HCT116 (cell line): ENCODE measurements at regions not wholly inside any gene's neighbourhood (a gene's known extent, or its start where the extent isn't known, plus 50 kb on each side); places are given as distances from the start of the nearest gene placed in this dataset.
"Not testable (repeated sequence)": the region's sequence is repeated elsewhere in the genome, so short reads cannot be mapped to it uniquely, and the experiment has no call there.

Experiments
- CTCF ChIP-seq, 3 experiments: fragments of 200-600 bp in 1 of 3; sonication (generic) in 1 of 3; IDR thresholded peaks in 2 of 3; conservative IDR thresholded peaks in 1 of 3; 2 replicates each; pipeline ENCODE4 v1.5.1; 2012 to 2017; ENCODE audit warnings: low read depth in 2 of 3, low read length in 2 of 3, antibody characterized with exemption in 1 of 3, borderline replicate concordance in 1 of 3, control low read depth in 1 of 3, mild to moderate bottlenecking in 1 of 3, mixed read lengths in 1 of 3, mixed run types in 1 of 3, moderate library complexity in 1 of 3; ENCODE audit not compliant: insufficient read depth in 1 of 3
- EZH2 ChIP-seq: fragments of 200-600 bp; sonication (generic); IDR thresholded peaks from 2 replicates; pipeline ENCODE4 v1.6.1; 2017; ENCODE audit warnings: antibody characterized with exemption, mixed run types
- EZH2phosphoT487 ChIP-seq: fragments of 200-600 bp; IDR thresholded peaks from 2 replicates; pipeline ENCODE4 v1.6.1; 2018; ENCODE audit warnings: antibody characterized with exemption, borderline replicate concordance
- JUND ChIP-seq: IDR thresholded peaks from 2 replicates; pipeline ENCODE4 v1.6.1; 2012
- POLR2A ChIP-seq: IDR thresholded peaks from 2 replicates; pipeline ENCODE4 v1.7.0; 2011; ENCODE audit warnings: borderline replicate concordance; ENCODE audit not compliant: insufficient read depth, insufficient read length; ENCODE audit errors: extremely low read depth
- REST ChIP-seq: IDR thresholded peaks from 2 replicates; pipeline ENCODE4 v1.6.1; 2012; ENCODE audit warnings: low read depth

GRCh38 chr12:23285764-23286530 lies 661.0 kb downstream of the ETNK1 start:
- TF ChIP-seq JUND; CTCF (IDR thresholded peaks at IDR 0.05 in 2 of 3, conservative IDR thresholded peaks at IDR 0.05 in 1 of 3; ENCODE audit: borderline replicate concordance in 1 of 3, insufficient read depth in 1 of 3, low read depth in 2 of 3, low read length in 2 of 3); REST; EZH2; EZH2phosphoT487; POLR2A: not testable (repeated sequence)
